Stimulated activated naive CD8-positive, alpha-beta T cell treated with anti-CD3 and anti-CD28 coated beads, Interleukin-15, amount 100 ng/mL, for 72 hours (primary cell): ENCODE measurements at regions not wholly inside any gene's neighbourhood (a gene's known extent, or its start where the extent isn't known, plus 50 kb on each side); places are given as distances from the start of the nearest gene placed in this dataset.
A peak's percentile ranks its signal among the peaks of the same experiment; 100 is the strongest.

Experiments used
- ATAC-seq: fragments of 150-1000 bp; cut with Tn5 transposase; 2 replicates; pipeline ENCODE4 v1.10.0; 2021; ENCODE audit warnings: mild to moderate bottlenecking, moderate library complexity
- DNase-seq, 2 donors: peaks; one replicate each; pipeline ENCODE4 v3.0.0; 2021 to 2022
- H3K27ac Mint-ChIP-seq, 2 donors: one replicate each; pipeline ENCODE4 v1.8.0; 2022; ENCODE audit warnings: mild to moderate bottlenecking in 2 of 2, mixed read lengths in 2 of 2, moderate library complexity in 2 of 2
- H3K27me3 Mint-ChIP-seq: one replicate; pipeline ENCODE4 v1.8.0; 2022; ENCODE audit warnings: mixed read lengths
- H3K4me1 Mint-ChIP-seq: one replicate; pipeline ENCODE4 v1.8.0; 2022; ENCODE audit warnings: mild to moderate bottlenecking, mixed read lengths
- H3K4me3 Mint-ChIP-seq, 2 donors: one replicate each; pipeline ENCODE4 v1.8.0; 2022; ENCODE audit warnings: mild to moderate bottlenecking in 2 of 2, mixed read lengths in 2 of 2, moderate library complexity in 1 of 2
- H3K9me3 Mint-ChIP-seq, 2 donors: one replicate each; pipeline ENCODE4 v1.8.0; 2022; ENCODE audit warnings: mixed read lengths in 2 of 2

DNA sequence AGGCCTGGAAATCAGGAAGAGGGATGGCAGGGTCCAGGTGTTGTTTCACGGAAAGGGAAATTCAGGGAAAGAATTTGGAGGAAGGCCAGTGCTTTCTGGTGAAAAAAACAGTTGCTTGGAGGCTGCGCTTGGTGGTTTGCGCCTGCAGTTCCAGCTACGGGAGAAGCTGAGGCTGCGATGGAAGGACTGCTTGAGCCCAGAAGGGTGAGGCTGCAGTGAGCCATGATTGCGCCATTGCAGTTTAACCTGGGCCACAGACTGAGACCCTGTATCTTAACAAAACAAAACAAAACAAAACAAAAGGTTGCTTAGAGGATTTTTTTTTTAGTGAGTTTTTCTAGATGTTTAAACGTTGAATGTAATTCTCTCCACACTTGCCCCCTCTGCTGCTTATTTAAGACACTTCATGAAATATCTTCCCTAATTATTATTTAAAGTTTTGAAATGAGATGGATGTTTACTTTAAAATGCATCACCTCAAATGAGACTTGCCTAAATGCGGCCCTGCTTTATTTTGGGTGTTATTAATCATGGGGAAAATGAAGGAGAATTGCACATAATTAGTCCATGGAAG, 75.4 kb upstream of the TRPC4 start:
- Mint-ChIP-seq H3K9me3 (no peaks in the 10 kb centered on the region), H3K27me3 (no peaks in the 10 kb centered on the region), H3K4me1 (no peaks in the 10 kb centered on the region), H3K27ac (no peak overlapping the region), H3K4me3 (no peak overlapping the region)
- no peak for DNase-seq
- ATAC-seq, result no peak

DNA sequence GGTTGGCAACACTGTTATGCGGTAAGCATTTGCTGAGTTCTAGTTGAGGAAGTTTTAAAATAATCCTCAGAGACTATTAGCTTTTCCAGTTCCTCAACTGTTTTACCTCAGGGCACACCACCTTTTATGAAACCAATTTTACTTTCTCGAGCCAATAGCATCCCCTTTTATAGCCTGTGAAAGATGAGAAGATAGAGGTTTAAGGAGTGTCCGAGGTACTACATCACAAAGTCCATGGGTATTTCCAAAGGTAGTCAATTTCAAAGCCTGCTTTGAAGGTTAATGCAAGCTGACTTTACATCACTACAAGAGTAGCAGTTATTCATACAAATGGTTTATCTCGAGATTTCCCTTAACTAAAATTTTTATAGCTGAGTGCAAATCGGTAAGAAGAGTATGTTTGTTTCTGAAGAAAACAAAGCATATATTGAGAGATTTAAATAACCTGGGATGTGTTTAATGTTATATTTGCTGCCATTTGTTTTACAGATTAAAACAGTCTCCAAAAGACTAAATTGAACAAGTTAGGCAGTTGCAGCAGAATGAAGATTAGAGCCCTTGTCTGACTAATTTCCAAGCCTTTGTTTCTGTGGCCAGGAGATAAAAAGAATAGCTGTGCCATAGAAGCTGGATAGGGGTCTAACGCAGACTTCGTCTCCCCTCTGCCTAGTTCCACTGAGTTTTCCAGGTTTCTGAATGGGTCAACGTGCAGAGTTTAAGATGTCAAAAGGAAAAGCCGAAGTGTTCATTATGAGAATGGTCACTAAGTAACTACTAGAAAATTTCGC, 74.7 kb upstream of the TRPC4 start:
- Mint-ChIP-seq H3K4me3 (no peak overlapping the region), H3K9me3 (no peaks in the 10 kb centered on the region), H3K4me1 (no peaks in the 10 kb centered on the region), H3K27me3 (no peaks in the 10 kb centered on the region), H3K27ac (no peak overlapping the region)
- no peak for DNase-seq
- ATAC-seq, result no peak

DNA sequence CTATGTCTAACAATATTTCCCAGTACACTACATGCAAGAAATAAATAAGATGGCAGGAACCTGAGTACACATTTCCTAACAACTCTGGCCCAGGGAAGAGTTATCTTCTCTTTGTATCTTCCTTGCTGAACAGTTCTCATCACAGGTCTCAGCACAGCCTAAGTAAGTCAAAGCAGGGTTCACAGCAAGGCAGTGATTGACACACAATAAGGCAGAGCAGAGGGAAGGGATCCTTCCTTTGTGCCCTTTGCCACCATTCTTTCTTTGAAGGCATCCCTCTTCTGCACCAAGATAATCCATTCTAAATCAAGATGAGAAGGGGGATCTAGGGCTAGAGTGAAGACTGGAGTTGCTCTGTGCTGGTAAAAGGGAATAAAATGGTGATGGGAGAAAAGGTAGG, 73.4 kb upstream of the TRPC4 start:
- H3K4me1 Mint-ChIP-seq, result no peaks in the 10 kb centered on the region
- DNase-seq, result no peak
- no peaks in the 10 kb centered on the region for H3K27me3 Mint-ChIP-seq
- peak overlapping the region in 1 of 2 donors; percentile 26 for H3K27ac Mint-ChIP-seq
- ATAC-seq, result no peak
- no peaks in the 10 kb centered on the region for H3K9me3 Mint-ChIP-seq
- no peak overlapping the region for H3K4me3 Mint-ChIP-seq

DNA sequence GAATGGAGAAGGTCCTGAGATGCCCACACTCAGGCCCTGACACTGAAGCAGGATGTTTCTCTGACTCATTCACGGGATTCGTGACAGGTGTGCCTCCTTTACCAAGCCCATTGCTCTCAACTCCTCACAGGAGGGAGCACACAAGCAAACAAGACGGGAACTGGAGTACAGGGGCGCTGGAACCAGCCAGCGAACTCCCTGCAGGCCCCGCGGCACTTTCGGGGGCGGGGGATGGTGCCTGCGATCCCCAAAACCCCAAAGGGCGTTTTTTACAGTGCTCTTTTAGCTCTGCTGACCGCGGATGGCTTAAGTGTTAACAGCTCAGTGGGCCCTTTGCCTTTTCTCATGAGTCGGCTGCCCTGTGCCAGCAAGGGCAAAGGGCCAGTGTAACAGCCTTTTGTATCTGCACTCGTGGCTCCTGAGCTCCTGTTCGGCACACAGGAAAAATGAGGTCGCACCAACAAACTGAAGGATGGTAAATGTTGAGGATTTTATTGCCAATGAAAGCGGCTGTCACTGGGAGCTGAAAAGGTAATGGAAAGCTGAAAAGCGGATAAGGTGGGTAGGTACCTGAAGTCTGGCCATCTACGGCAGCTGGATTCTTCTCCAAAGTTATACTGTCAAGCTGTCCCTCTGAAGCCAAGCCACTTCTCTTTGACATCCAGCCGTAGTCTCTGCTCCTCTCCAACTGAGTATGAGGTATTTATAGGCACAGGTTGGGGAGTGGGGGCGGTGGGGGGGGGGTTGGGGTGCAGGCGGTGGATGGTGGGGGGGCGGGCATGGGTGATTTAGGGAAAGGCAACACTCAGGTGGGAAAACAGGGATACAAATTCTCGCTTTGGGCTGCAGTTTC, 65.0 kb upstream of the TRPC4 start:
- no peaks in the 10 kb centered on the region for H3K27me3 Mint-ChIP-seq
- H3K4me1 Mint-ChIP-seq, result no peaks in the 10 kb centered on the region
- no peaks in the 10 kb centered on the region for H3K9me3 Mint-ChIP-seq
- no peak for ATAC-seq
- no peak overlapping the region for H3K4me3 Mint-ChIP-seq
- H3K27ac Mint-ChIP-seq, result no peak overlapping the region
- DNase-seq, result no peak

DNA sequence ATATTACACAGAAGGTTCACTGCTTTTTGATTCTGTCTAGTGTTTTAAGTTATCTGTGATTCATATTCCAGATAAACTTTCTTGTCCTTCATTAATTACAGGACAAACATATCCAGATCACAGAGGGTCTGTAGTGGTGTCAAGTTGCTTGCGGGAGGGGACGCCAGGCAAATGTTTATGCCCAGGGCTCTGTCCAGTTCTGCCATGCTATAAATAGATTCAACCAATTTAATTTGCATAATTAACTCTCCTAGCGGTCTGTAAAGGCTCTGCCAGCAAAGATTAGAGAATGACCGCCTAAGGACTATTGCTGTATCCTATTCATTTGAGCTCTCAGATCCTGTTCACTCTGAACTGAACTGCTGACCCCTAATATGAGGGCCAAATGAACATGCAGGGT, 59.7 kb upstream of the TRPC4 start:
- H3K9me3 Mint-ChIP-seq, result no peaks in the 10 kb centered on the region

DNA sequence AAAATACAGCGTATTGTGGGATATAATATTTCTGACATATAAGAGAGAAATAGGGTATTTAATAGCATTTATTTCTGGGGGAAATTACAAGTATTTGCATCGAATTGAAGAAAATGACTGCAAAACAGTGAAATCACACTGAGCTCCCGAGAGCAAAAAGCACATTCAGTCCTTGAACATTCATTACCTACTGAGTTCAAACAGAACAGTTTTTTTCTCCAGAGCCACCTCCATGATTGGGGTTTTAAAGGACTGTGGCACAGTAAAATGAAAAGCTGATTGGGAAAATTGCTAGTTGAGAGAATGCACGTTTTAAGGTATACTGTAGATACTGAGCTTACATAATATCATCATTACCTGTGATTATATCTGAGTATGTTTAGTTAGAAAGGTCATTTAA, 58.0 kb upstream of the TRPC4 start:
- Mint-ChIP-seq H3K9me3 (no peaks in the 10 kb centered on the region), H3K4me3 (no peak overlapping the region), H3K27me3 (no peaks in the 10 kb centered on the region), H3K27ac (no peak overlapping the region), H3K4me1 (no peaks in the 10 kb centered on the region)
- ATAC-seq (no peak), DNase-seq (no peak)

More for the DNA sequence above, 59.7 kb upstream of the TRPC4 start:
- no peak overlapping the region for H3K4me3 Mint-ChIP-seq
- no peak for DNase-seq
- H3K27ac Mint-ChIP-seq, result no peak overlapping the region
- ATAC-seq, result no peak
- H3K27me3 Mint-ChIP-seq, result no peaks in the 10 kb centered on the region
- no peaks in the 10 kb centered on the region for H3K4me1 Mint-ChIP-seq

DNA sequence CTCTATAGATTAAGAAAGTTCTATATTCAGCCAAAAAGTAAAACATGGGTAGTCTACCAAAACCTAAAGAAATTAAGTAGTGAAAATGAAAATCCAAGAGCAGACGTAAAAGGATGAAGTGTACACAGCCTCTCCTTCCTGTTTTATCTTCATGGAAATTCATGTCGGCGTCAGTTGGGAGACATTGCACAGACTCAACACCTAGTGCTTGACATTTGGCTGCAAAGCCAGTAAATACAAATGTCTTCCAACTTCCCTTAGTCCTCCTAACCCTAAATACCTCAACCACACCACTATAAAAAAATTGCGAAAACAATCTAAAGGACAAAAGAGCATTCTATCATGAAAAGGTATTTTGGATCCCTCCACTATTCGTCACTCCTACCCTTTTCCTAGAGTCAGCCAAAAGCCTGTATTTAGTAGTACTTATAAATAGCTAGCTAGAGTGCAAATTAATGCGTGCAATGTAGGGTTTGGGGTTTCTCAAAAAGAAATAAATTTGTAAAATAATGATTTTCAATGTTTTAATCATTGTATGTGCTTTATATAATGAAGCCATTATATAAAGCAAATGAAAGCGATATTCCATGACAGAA, 56.4 kb upstream of the TRPC4 start:
- Mint-ChIP-seq H3K4me1 (no peaks in the 10 kb centered on the region), H3K27me3 (no peaks in the 10 kb centered on the region), H3K27ac (no peak overlapping the region), H3K9me3 (no peaks in the 10 kb centered on the region), H3K4me3 (no peak overlapping the region)
- DNase-seq, result no peak
- ATAC-seq, result no peak

DNA sequence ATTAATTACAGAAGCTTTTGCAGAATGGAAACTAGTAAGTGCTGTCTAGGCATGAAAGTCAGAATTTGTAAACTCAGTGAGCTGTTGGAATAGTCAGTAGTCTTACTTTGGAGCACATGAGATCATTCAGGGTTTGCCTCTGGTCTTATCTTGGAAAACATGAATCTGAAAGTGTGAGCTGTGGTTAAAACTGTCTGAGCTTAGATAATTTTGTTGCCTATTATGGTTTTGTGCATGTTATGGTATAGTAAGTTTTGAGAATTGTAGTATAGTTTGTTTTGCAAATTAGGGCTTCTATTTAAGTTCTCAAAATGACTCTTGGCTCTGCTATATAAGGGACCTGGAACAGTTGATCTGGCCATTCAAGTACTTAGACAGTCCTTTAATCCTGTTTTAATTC, 53.7 kb upstream of the TRPC4 start:
- Mint-ChIP-seq H3K27me3 (no peaks in the 10 kb centered on the region), H3K9me3 (no peaks in the 10 kb centered on the region), H3K4me1 (no peaks in the 10 kb centered on the region), H3K27ac (no peak overlapping the region), H3K4me3 (no peak overlapping the region)
- ATAC-seq (no peak), DNase-seq (no peak)

DNA sequence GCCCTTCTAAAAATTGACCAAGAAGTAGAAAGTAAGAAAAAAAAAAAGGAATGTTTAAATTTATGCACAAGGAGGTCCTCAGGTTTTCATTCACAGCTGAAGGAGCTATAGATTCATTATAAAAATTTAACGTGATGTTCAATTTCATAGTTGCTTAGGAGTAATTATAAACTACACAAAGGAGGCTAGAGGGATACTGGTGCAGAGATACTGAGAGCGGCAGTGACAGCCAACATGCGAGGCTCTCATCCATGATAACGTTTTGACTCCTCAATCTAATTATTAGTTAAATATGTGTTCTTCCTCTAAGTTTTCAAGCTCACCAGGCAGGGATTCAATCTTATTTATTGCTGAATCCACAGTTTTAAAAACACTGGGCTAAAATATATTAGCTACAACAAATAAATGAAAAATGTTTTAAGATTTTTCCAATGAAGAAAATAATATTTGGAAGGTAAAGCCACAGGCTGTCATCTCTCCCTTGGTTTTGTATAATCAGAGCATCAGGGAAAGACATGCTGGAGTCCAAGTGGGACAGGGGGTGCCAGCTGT, 49.8 kb upstream of the TRPC4 start:
- H3K4me3 Mint-ChIP-seq, result no peak overlapping the region
- no peak for DNase-seq
- no peaks in the 10 kb centered on the region for H3K27me3 Mint-ChIP-seq
- H3K4me1 Mint-ChIP-seq, result no peaks in the 10 kb centered on the region
- H3K9me3 Mint-ChIP-seq, result peaks cover 0 to 9% of the 10 kb centered on the region in 2 donors
- ATAC-seq, result no peak
- no peak overlapping the region for H3K27ac Mint-ChIP-seq
